Testis (tissue), 2 donors: ENCODE measurements at regions not wholly inside any gene's neighbourhood (a gene's known extent, or its start where the extent isn't known, plus 50 kb on each side); places are given as distances from the start of the nearest gene placed in this dataset.

Experiments used
- DNase-seq: peaks from one replicate; pipeline ENCODE4 v3.0.0-alpha.2; 2019
- H3K27ac ChIP-seq, 2 donors: fragments of 200-600 bp; sonication (generic); one replicate each; pipeline ENCODE4 v1.5.1; 2019
- H3K27me3 ChIP-seq: fragments of 200-600 bp; sonication (generic); one replicate; pipeline ENCODE4 v1.5.1; 2019
- H3K36me3 ChIP-seq: fragments of 200-600 bp; sonication (generic); one replicate; pipeline ENCODE4 v1.5.1; 2017; ENCODE audit warnings: low read depth; ENCODE audit errors: missing control alignments
- H3K4me1 ChIP-seq: fragments of 200-600 bp; sonication (generic); one replicate; pipeline ENCODE4 v1.5.1; 2019
- H3K4me3 ChIP-seq, 2 donors: fragments of 200-600 bp; sonication (generic); one replicate each; pipeline ENCODE4 v1.5.1; 2017 to 2019
- H3K9me3 ChIP-seq: fragments of 200-600 bp; sonication (generic); one replicate; pipeline ENCODE4 v1.5.1; 2017
- CTCF ChIP-seq, 3 experiments: fragments of 450-650 bp in 2 of 3; fragments of 200-600 bp in 1 of 3; sonication (generic) in 1 of 3; IDR thresholded peaks; one replicate each; pipeline ENCODE4 v1.5.1; 2016 to 2019; ENCODE audit warnings: antibody characterized with exemption in 3 of 3, mild to moderate bottlenecking in 2 of 3, moderate library complexity in 1 of 3
- POLR2A ChIP-seq: fragments of 450-650 bp; IDR thresholded peaks from one replicate; pipeline ENCODE4 v1.6.1; 2017; ENCODE audit warnings: antibody characterized with exemption, mild to moderate bottlenecking, moderate library complexity
- WGBS, 2 donors: methylation state at CpG; one replicate each; pipeline ENCODE4 v1.1.5; 2018; 5-methylcytosine and 5-hydroxymethylcytosine counted together
- intact Hi-C: fragments of 100-400 bp; cut with DNase I; formaldehyde crosslinking; loops from one replicate; pipeline ENCODE4 v1.15.1; 2023; ENCODE audit warnings: low total_unique reads

GRCh38 chr14:54213536-54213935, 183.3 kb upstream of the CDKN3 start:
- H3K36me3 ChIP-seq, result no peaks in the 10 kb centered on the region
- no peak for DNase-seq
- TF ChIP-seq POLR2A, result no peak
- no peak for TF ChIP-seq CTCF (IDR thresholded peaks at IDR 0.05)
- no peak overlapping the region for H3K4me3 ChIP-seq
- WGBS, 2 donors, result 88% methylated on average over 1 of the region's 1 CpG
- H3K27ac ChIP-seq, result no peak overlapping the region
- H3K9me3 ChIP-seq, result no peaks in the 10 kb centered on the region
- intact Hi-C loops, result no loop called here
- no peaks in the 10 kb centered on the region for H3K4me1 ChIP-seq
- no peaks in the 10 kb centered on the region for H3K27me3 ChIP-seq

- Histone ChIP-seq H3K27me3 (no peaks in the 10 kb centered on the region), H3K27ac (no peak overlapping the region), H3K4me1 (peaks cover 11% of the 10 kb centered on the region), H3K36me3 (no peaks in the 10 kb centered on the region), H3K9me3 (no peaks in the 10 kb centered on the region), H3K4me3 (no peak overlapping the region)
- DNase-seq, result no peak
- TF ChIP-seq CTCF (IDR thresholded peaks at IDR 0.05), result no peak
- no peak for TF ChIP-seq POLR2A
- intact Hi-C loops, result no loop called here
- WGBS, 2 donors, result 75 to 83% methylated on average over 3 of the region's 3 CpGs
These were observed 180.0 kb upstream of the CDKN3 start for GRCh38 chr14:54216827-54217226.

GRCh38 chr14:54219261-54220070, 177.3 kb upstream of the CDKN3 start:
- Histone ChIP-seq H3K4me3 (no peak overlapping the region), H3K36me3 (no peaks in the 10 kb centered on the region), H3K9me3 (no peaks in the 10 kb centered on the region), H3K4me1 (peaks cover 11% of the 10 kb centered on the region), H3K27ac (no peak overlapping the region), H3K27me3 (no peaks in the 10 kb centered on the region)
- WGBS, 2 donors, result 52 to 60% methylated on average over 29 to 35 of the region's 35 CpGs
- no peak for DNase-seq
- TF ChIP-seq CTCF (IDR thresholded peaks at IDR 0.05) (no peak), POLR2A (no peak)
- intact Hi-C loops, result no loop called here

- DNase-seq, result no peak
- Histone ChIP-seq H3K4me3 (peak overlapping the region in 1 of 2 donors; percentile 7), H3K36me3 (no peaks in the 10 kb centered on the region), H3K4me1 (peaks cover 11% of the 10 kb centered on the region), H3K9me3 (no peaks in the 10 kb centered on the region), H3K27ac (no peak overlapping the region), H3K27me3 (no peaks in the 10 kb centered on the region)
- 1% methylated on average over 16 to 28 of the region's 28 CpGs for WGBS, 2 donors
- TF ChIP-seq CTCF (IDR thresholded peaks at IDR 0.05), result no peak
- no peak for TF ChIP-seq POLR2A
- intact Hi-C loops, result no loop called here
These were observed 176.6 kb upstream of the CDKN3 start for GRCh38 chr14:54220071-54220703.
